Coronary artery (tissue), 2 donors: ENCODE measurements at regions not wholly inside any gene's neighbourhood (a gene's known extent, or its start where the extent isn't known, plus 50 kb on each side); places are given as distances from the start of the nearest gene placed in this dataset.

Experiments used
- DNase-seq: peaks from one replicate; pipeline ENCODE4 v3.0.0-alpha.2; 2017; ENCODE audit warnings: low spot score
- H3K27ac ChIP-seq, 2 donors: fragments of 200-600 bp; sonication (generic); one replicate each; pipeline ENCODE4 v1.5.1; 2016 to 2019
- H3K4me3 ChIP-seq: fragments of 200-600 bp; sonication (generic); 2 replicates; pipeline ENCODE4 v1.5.1; 2016; ENCODE audit warnings: mild to moderate bottlenecking, moderate library complexity
- CTCF ChIP-seq: fragments of 200-600 bp; sonication (generic); IDR thresholded peaks from one replicate; pipeline ENCODE4 v1.5.1; 2019; ENCODE audit warnings: antibody characterized with exemption

- TF ChIP-seq CTCF = no peak
- Histone ChIP-seq H3K4me3 (no peak overlapping the region), H3K27ac (no peak overlapping the region)
- DNase-seq = no peak
These were observed 1069.1 kb downstream of the SLC6A15 start for GRCh38 chr12:83843541-83843940.

DNA sequence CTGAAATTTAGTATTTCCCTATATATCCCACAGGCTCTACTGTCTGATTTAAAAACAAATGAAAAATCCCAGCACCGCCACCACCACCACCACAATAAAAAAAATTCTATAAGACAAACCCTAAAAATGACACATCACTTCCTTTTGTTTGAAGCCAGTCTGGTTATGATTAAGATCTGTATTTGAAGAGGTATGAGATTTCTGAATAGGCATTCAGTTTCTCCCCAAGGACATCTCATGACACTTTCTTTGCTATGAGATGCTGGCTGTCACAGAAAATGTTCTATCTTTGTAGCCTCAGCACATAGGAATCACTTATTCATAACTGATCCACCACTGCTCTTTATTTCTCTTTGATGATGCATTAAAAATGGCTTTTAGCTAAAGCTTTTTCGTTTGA lies 1071.0 kb downstream of the SLC6A15 start:
- no peak for DNase-seq
- no peak for TF ChIP-seq CTCF
- H3K4me3 ChIP-seq = no peak overlapping the region
- H3K27ac ChIP-seq = no peak overlapping the region

DNA sequence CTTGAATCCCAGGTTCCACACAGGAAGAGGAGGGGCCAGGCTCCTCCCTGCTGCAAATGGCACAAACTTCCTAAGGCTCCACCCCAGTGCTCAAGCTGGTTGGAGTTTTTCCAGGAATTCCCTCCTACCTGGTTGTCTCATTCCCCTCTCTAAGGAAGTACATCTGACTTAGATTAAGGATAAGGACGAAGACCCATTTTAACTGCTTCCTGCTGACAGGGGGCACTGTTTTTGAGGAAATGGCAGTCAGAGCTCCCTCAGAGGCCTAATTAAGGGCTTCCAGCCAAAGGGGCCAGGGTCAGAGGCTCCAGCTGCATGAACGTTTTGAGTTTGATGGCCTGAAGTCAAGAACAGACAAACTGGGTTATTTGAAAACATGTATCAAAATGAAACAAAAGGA lies 1084.7 kb downstream of the SLC6A15 start:
- Histone ChIP-seq H3K27ac (no peak overlapping the region), H3K4me3 (no peak overlapping the region)
- DNase-seq = no peak
- TF ChIP-seq CTCF = no peak

DNA sequence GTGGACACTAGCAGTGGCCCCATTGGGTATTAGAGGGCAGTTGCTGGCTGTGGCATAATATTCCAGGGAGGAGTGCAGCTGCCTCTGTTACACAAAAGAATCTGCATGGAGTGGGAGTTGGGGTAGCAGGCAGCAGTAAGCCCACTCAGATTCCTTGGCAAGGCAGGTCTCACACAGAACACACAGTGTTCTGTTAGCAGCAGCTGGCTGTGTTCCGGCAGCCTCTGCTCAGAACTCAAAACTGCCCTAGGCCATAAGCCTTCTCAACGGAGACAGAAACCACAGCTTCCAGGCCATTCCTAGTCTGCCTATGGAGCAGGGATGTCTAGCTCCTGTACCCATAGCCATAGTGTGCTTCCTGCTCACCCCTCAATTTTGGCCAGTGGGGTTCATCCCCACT lies 1085.4 kb downstream of the SLC6A15 start:
- Histone ChIP-seq H3K4me3 (no peak overlapping the region), H3K27ac (no peak overlapping the region)
- no peak for DNase-seq
- no peak for TF ChIP-seq CTCF

DNA sequence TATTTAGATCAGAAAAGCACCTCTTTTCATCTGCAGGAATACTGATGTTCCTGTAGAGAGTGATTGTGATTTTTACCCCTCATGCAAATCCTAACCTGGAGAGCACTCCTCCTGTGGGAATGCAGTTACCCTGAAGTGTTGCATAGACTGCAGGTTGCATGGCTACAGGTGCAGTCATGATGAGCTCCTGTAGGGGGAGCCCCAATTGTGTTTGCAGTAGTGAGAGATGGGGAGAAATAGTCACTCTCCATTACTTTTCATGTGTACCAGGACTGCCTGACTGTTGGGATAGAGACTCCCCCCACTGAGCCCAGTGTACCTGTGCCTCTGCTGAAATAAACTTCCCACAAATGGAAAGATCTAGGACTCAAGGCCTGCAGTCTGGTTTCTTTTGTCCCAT lies 1086.5 kb downstream of the SLC6A15 start:
- no peak overlapping the region for H3K4me3 ChIP-seq
- TF ChIP-seq CTCF = no peak
- H3K27ac ChIP-seq = no peak overlapping the region
- no peak for DNase-seq

DNA sequence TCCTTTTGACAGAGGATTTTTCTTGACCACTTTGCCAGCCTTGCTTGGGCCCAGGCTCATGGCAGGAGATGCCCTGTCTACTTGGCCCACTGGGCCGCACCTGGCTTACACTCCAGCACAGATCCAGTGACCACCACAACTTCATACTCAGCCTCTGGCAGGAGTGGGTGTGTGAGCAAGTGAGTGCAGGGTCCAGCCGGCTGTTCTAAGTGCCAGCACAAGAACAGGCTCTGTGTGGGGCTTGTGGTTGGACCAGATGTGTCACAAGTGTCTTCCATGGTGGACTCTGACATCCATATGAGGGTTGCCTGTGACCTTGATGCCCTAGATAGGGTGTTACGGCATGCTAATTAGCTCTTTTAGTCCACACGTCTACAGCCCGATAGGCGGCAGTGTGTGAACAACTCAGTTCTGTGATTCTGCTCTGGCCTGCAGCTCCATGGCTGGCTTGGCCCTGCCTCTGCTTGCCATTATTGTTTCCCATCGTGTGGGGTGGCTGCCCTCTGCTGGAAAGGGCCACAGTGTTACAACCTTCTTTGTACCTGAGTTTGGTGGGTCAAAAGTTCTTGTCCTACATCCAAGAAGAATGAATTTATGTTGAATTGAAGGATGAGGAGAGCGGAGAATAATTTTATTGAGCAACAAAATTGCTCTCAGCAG lies 1089.1 kb downstream of the SLC6A15 start:
- TF ChIP-seq CTCF = no peak
- DNase-seq = no peak
- Histone ChIP-seq H3K27ac (no peak overlapping the region), H3K4me3 (no peak overlapping the region)

DNA sequence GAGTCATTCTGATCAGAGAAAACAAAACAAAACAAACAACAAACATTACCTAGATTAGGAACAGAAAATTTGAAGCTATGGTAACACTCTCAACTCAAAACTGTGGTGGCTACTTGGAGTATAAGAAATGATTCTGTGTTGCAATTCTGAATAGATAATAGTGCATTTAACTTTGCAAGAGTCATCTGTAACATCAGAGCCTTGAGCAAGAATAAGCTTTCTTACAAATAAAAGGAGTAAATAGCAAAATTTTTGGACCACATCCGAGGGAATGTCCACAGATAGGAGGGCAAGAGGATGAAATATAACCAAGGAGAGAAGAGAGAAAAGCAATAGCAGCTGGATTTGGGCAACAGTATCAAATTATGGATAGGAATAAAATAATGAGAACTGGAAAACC lies 1090.6 kb downstream of the SLC6A15 start:
- Histone ChIP-seq H3K4me3 (no peak overlapping the region), H3K27ac (no peak overlapping the region)
- no peak for DNase-seq
- TF ChIP-seq CTCF = no peak
